ENCODE measurements at regions not wholly inside any gene's neighbourhood (a gene's known extent, or its start where the extent isn't known, plus 50 kb on each side); places are given as distances from the start of the nearest gene placed in this dataset.
A peak's percentile ranks its signal among the peaks of the same experiment; 100 is the strongest.
"Not testable (repeated sequence)": the region's sequence is repeated elsewhere in the genome, so short reads cannot be mapped to it uniquely, and the experiment has no call there.

DNA sequence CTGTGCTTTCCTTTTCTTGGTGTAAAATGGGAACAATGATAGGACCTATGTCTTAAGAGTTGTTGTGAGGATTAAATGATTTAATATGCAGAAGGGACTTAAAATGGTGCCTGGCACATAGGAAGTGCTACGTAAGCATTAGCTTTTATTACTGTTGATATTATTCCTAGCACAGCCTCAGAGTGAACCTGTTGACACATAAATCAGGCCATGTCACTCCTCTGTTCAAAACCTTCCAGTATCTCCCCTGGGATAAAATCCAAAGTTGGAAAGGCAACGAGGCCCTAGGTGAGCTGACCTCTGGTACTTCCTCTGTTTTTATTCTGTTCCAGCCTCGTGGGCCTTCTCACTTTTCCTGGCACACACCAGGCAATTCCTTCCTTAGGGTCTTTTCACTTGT lies 108.8 kb upstream of the CADM1 start:
- no peak for DNase-seq

- DNase-seq = no peak
Measured at GRCh38 chr11:115612046-115612730, 108.0 kb upstream of the CADM1 start.

- no peak for DNase-seq
Measured at GRCh38 chr11:115611343-115611742, 107.1 kb upstream of the CADM1 start.

DNA sequence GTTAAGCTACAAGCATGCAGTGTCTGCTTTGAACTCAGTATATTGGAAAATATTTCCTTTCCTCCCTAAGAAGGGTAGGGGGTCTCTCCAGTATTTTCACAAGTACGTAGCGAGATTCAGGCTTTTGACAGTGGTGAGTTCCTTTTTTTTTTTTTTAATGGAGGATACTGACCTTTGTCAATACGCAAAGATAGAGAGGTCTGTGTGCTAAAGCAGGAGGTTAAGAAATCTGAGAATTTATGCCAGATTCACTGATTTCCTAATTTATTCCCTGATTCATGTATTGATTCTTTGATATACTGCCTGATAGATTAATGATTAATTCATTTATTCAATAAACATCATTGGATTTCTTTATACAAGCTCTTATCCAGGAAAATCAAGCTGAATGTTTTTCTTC lies 106.7 kb upstream of the CADM1 start:
- DNase-seq = no peak

GRCh38 chr11:115610234-115610633 lies 106.0 kb upstream of the CADM1 start:
- DNase-seq = not testable (repeated sequence)

- no peak for DNase-seq
Measured at GRCh38 chr11:115608976-115609375, 104.8 kb upstream of the CADM1 start.

- DNase-seq = no peak
Measured at GRCh38 chr11:115607621-115608221, 103.5 kb upstream of the CADM1 start.

DNA sequence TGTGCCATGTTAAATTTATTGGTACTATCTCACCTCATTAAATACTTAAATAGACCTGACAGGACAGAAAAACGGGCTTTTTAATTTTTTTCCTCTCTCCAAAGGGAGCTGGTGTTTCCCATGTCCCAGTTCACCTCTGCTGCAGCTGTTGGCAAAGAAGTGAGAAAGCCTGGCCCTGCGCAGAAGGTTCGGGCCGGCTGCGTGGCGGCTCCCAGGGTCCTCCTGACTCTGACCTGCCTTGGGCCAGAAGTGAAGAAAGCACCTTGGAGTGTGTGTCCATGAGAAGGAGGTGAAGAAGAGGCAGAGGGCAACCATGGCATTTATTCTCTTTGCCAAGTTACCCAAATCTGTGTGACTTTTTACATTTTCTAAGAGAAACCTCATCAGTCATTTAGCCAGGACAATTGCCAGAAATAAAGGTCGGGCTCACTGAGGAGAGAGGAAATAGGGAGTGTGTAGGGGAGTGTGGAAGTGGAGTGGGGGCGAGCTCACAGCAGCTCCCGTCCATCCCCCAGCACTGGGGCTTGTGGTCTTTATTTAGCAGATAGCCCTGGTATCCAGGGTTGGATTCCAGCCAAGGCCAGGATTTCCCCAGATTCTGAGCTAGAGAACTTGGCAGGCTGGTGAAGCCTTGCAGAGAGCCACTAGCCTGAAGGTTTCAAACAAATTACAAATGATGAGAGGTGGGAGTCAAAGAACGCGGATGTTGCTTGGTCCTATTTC lies 102.4 kb upstream of the CADM1 start:
- DNase-seq = peak; percentile 14

DNA sequence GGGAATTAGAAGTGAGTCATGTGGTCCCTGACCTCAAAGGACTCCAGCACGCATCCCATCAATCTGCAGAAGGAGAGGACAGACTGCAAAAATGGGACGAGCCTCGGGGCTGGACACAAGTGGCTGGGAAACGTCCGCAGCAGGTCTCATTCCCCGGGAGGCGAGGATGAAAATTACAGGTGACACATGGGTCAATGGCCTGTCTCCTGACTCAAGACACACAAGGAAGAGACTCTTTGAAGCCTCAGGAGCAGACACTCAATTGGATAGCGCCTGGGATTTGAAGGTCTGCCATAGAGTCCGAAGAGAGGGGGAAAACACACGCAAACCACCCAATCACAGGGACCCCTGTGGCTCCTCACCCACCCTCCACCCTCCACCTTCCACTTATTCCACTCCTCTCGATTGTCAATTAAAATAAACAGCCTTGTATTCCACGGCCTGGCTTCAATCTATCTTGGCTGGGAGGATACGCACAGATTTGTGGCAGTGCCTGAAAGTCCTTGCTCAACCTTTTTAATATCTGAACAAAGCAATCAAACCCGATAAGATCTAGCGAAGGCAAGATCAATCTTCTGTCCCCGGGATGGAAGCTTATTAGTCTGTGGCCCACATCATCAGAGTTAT lies 101.8 kb upstream of the CADM1 start:
- DNase-seq = no peak

DNA sequence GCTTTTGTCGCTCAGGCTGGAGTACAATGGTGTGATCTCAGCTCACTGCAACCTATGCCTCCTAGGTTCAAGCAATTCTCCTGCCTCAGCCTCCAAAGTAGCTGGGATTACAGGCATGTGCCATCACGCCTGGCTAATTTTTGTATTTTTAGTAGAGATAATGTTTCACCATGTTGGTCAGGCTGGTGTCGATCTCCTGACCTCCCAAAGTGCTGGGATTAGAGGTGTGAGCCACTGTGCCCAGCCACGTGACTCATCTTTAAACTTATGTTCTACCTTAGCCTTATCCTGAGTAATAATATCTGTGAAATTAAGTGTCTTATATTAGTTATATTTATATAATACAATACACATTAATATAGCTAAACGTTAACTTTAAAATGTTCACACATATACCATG lies 101.2 kb upstream of the CADM1 start:
- DNase-seq = not testable (repeated sequence)

DNA sequence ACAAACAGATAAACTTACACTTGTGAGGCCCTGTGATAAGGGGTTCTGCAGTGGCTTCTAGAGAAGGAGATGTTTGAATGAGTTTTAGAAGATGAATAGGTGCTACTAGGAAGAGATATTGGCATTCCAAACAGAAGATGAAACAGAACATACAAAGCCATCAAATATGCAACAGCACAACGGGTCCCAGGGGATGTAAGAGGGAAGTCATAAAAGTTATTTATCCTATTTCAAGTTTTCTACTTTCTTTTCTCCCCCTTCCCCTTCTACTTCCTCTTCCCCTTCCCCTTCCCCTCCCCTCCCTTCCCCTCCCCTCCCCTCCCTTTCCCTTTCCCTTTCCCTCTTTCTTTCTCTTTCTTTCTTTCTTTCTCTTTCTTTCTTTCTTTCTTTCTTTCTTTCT lies 94.9 kb upstream of the CADM1 start:
- no peak for DNase-seq

- DNase-seq = no peak
Measured at GRCh38 chr11:115598257-115598901, 94.2 kb upstream of the CADM1 start.

GRCh38 chr11:115591380-115591779 lies 87.2 kb upstream of the CADM1 start:
- DNase-seq = no peak

DNA sequence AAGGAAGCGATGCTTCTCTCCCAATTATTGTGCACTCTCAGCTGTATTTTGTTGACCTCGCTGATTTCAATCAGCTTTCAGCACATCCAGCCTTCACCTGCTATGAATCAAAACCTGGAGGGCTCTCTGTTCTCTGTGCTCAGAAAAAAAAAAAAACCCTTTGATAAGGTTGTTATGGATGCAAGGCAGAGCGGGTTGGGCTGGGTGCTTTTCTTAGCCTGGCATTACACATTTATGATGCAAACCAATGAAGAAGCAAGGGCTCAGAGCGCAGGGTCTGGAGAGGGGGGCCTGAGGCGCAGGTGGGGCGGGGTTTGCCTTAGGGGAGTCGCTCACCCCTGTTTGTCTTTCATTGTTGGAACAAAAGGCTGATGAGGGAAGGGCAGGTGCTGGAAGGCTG lies 86.0 kb upstream of the CADM1 start:
- no peak for DNase-seq

- DNase-seq = no peak
Measured at GRCh38 chr11:115587718-115588342, 83.6 kb upstream of the CADM1 start.

DNA sequence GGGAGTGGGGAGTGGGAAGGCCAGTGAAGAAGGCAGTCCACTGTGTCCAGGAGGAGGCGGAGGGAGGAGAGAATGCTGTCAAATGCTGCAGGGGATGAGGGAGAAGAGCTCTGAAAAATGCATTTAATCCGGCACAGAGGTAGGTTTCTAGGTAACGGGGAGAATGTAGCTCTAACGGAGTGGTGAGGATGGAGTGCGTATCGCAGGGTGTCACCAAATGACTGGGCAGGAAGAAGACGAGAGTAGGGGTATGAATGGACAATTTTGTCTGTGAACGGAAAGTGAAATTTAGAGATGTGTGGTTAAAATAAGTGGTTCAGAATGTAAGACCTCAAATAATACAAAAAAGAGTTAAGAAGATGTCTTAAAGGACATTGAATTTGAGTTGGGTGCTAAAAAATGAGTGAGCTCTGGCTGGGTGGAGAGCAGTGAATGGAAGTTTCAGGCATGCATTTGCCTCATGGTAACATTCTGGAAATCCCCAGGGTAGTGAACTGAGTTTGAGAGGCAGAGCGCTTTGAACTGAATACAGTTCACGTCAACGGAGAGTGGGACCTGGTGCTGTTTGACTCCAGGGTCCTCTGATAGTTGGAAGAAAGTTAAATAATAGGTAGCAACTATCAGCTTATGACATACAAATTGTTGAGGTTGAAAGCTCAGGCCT lies 81.3 kb upstream of the CADM1 start:
- DNase-seq = no peak

DNA sequence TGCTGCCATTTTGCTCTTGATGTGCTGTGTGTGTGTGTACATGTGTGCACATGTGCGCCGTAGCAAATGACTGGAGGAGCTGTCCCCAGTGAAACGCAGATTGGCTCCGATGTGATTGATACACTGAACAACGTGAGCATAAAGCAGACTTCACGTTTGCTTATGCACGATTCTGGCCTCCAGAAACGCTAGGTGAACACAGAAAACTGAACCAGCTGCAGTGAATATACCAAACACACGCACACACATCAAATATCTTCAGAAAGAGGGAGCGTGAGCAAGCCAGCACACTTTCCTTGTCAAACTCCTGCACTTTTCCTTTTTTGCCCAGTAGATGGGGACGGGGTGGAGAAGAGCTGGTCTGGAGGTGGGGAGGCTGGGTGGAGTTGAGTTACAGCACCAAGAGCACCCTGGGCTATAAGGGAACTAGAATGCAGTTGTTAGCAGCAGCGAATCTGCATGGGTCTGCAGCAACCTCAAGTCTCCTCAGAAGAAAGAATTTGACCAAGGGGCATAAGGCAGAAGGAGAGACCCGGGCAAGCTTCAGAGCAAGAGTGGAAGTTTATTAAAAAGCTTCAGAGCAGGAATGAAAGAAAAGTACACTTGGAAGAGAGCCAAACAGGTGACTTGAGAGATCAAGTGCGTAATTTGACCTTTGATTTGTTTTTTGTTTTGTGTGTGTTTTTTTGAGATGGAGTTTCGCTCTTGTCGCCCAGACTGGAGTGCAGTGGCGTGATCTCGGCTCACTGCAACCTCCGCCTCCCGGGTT lies 77.8 kb upstream of the CADM1 start:
- no peak for DNase-seq

DNA sequence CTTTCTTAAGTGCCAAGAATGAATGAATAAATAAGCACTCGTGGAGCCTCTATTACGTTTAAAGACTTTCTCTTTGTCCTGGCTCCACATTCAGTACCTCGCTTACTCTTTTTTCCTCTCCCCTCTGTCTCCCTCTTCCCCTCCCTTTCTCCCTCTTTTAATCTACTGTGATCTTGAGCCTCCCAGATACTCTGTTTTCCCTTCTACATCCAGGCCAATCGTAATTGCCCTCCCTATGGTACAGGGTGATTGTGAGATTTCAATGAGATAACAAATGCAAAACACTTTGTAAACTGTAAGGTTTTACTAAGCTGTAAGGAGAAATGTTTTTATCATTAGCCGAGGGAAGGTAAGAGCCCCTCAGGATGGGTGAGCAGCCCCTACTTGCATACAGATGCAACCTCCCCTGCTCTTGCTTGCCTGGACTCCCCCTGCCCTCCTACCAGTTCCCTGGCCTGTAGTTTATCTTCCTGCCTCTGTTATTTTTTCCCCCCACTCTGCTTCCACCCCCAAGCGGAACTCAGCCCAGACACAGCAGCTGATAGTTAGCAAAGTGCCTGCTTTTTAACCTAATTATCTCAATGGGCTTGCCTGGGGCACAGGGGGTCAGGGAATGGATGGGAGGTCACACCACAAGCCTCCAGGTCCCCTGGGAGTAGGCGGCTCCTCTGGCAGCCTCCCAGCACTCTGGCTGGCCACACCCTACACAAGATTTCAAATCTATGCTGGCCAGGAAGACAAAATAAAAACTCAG lies 76.9 kb upstream of the CADM1 start:
- DNase-seq = no peak

- DNase-seq = no peak
Measured at GRCh38 chr11:115580416-115580815, 76.2 kb upstream of the CADM1 start.

- DNase-seq = no peak
Measured at GRCh38 chr11:115579181-115579825, 75.1 kb upstream of the CADM1 start.
